T-cell (primary cell): ENCODE measurements at regions not wholly inside any gene's neighbourhood (a gene's known extent, or its start where the extent isn't known, plus 50 kb on each side); places are given as distances from the start of the nearest gene placed in this dataset.

Experiments used
- ATAC-seq, 4 experiments: fragments of 200-7000 bp in 3 of 4; fragments of 150-1000 bp in 1 of 4; cut with Tn5 transposase; replicated peaks in 1 of 4; 1 replicate in 3 of 4; 2 replicates in 1 of 4; pipeline ENCODE4 v1.10.0; 2021; ENCODE audit warnings: moderate library complexity in 3 of 4, mild to moderate bottlenecking in 2 of 4, moderate number of reproducible peaks in 1 of 4
- CTCF ChIA-PET, 2 donors: fragments of 300-600 bp; sonication (Branson Sonifier 250); formaldehyde crosslinking; loops; one replicate each; lab custom pipeline; 2022; ENCODE audit warnings: antibody characterized with exemption in 2 of 2; lab: Charles Lee
- POLR2A ChIA-PET, 2 donors: fragments of 300-600 bp; sonication (Branson Sonifier 250); formaldehyde crosslinking; loops; one replicate each; lab custom pipeline; 2022; ENCODE audit warnings: antibody characterized with exemption in 2 of 2; lab: Charles Lee
- DNase-seq, 35 experiments: peaks; one replicate each; pipeline versions ENCODE4 v3.0.0 to v3.0.0-alpha.2; 2013 to 2023
- H3K27ac ChIP-seq: one replicate; pipeline ENCODE4 v1.5.1; 2013; ENCODE audit warnings: low read length
- H3K27me3 ChIP-seq, 2 experiments: replicated peaks in 1 of 2; 1 replicate in 1 of 2; 2 replicates in 1 of 2; pipeline versions ENCODE4 v1.6.1 to v1.7.0; 2013; ENCODE audit warnings: low read length in 1 of 2, mixed read lengths in 1 of 2; ENCODE audit not compliant: control insufficient read depth in 2 of 2, insufficient read depth in 2 of 2; ENCODE audit errors: extremely low read depth in 1 of 2
- H3K36me3 ChIP-seq, 2 donors: 1 replicate in 1 of 2; 2 replicates in 1 of 2; pipeline versions ENCODE4 v1.6.1 to v1.7.0; 2013; ENCODE audit warnings: low read length in 1 of 2; ENCODE audit not compliant: control insufficient read depth in 2 of 2, insufficient read depth in 1 of 2; ENCODE audit errors: extremely low read depth in 1 of 2
- H3K4me1 ChIP-seq, 2 experiments: 1 replicate in 1 of 2; 2 replicates in 1 of 2; pipeline versions ENCODE4 v1.6.1 to v1.7.0; 2013; ENCODE audit warnings: low read length in 2 of 2, mixed read lengths in 1 of 2; ENCODE audit not compliant: insufficient read depth in 2 of 2, control insufficient read depth in 1 of 2; ENCODE audit errors: extremely low read depth in 1 of 2
- H3K4me3 ChIP-seq, 2 donors: 1 replicate in 1 of 2; 2 replicates in 1 of 2; pipeline versions ENCODE4 v1.5.1 to v1.7.0; 2013; ENCODE audit warnings: mild to moderate bottlenecking in 2 of 2, low read length in 1 of 2, moderate library complexity in 1 of 2; ENCODE audit not compliant: control insufficient read depth in 1 of 2; ENCODE audit errors: extremely low read depth in 1 of 2
- H3K9me3 ChIP-seq: 2 replicates; pipeline ENCODE4 v1.7.0; 2013
- H3K27ac Mint-ChIP-seq, 2 donors: one replicate each; pipeline ENCODE4 v1.8.0; 2020 to 2021; ENCODE audit warnings: mild to moderate bottlenecking in 2 of 2, mixed read lengths in 2 of 2
- H3K27me3 Mint-ChIP-seq, 2 donors: one replicate each; pipeline ENCODE4 v1.8.0; 2021 to 2022; ENCODE audit warnings: mixed read lengths in 2 of 2
- H3K36me3 Mint-ChIP-seq: one replicate; pipeline ENCODE4 v1.8.0; 2021; ENCODE audit warnings: mixed read lengths
- H3K4me1 Mint-ChIP-seq, 3 donors: one replicate each; pipeline ENCODE4 v1.8.0; 2020 to 2022; ENCODE audit warnings: mixed read lengths in 3 of 3, mild to moderate bottlenecking in 1 of 3
- H3K4me3 Mint-ChIP-seq, 3 donors: one replicate each; pipeline ENCODE4 v1.8.0; 2020 to 2022; ENCODE audit warnings: mild to moderate bottlenecking in 3 of 3, mixed read lengths in 3 of 3, moderate library complexity in 3 of 3
- H3K9me3 Mint-ChIP-seq, 3 donors: one replicate each; pipeline ENCODE4 v1.8.0; 2020 to 2022; ENCODE audit warnings: mixed read lengths in 3 of 3
- WGBS: methylation state at CpG from one replicate; pipeline ENCODE4 v1.1.5; 2013; ENCODE audit warnings: missing lambda C conversion rate; ENCODE audit not compliant: insufficient coverage; 5-methylcytosine and 5-hydroxymethylcytosine counted together

GRCh38 chr3:3286014-3286413, 106.5 kb upstream of the CRBN start:
- DNase-seq: no peak
- Mint-ChIP-seq H3K27me3 (no peaks in the 10 kb centered on the region), H3K27ac (peak overlapping the region in 1 of 2 donors; percentile 17), H3K9me3 (no peaks in the 10 kb centered on the region), H3K4me3 (no peak overlapping the region), H3K36me3 (no peaks in the 10 kb centered on the region), H3K4me1 (peaks cover 2 to 5% (median 2%) of the 10 kb centered on the region in 3 donors)
- Histone ChIP-seq H3K36me3 (no peaks in the 10 kb centered on the region), H3K4me1 (no peaks in the 10 kb centered on the region), H3K9me3 (no peaks in the 10 kb centered on the region), H3K27me3 (no peaks in the 10 kb centered on the region), H3K27ac (no peak overlapping the region), H3K4me3 (no peak overlapping the region)
- ChIA-PET CTCF (interaction anchor here in 1 of 2 donors (0.6 kb wide), 1 partner anchor 26 kb away, joined by 4 read pairs; no protein-coding TSS in a partner anchor), POLR2A (interaction anchor here (0.6 kb wide), 2 partner anchors 14 to 267 kb away, joined by 5 to 8 read pairs; no protein-coding TSS in a partner anchor)
- WGBS: no CpG with 5 or more reads among the region's 2 CpGs
- ATAC-seq: no peak

- Histone ChIP-seq H3K9me3 (no peaks in the 10 kb centered on the region), H3K36me3 (no peaks in the 10 kb centered on the region), H3K4me3 (no peak overlapping the region), H3K27ac (no peak overlapping the region), H3K27me3 (no peaks in the 10 kb centered on the region), H3K4me1 (no peaks in the 10 kb centered on the region)
- ChIA-PET CTCF (no interaction called here), POLR2A (interaction anchor here in 1 of 2 donors (0.6 kb wide), 1 partner anchor 10 kb away, joined by 3 read pairs; no protein-coding TSS in a partner anchor)
- no CpG with 5 or more reads among the region's 2 CpGs for WGBS
- Mint-ChIP-seq H3K27ac (no peak overlapping the region), H3K36me3 (no peaks in the 10 kb centered on the region), H3K4me3 (no peak overlapping the region), H3K27me3 (no peaks in the 10 kb centered on the region), H3K9me3 (no peaks in the 10 kb centered on the region), H3K4me1 (peaks cover 2 to 6% (median 5%) of the 10 kb centered on the region in 3 donors)
- DNase-seq (no peak), ATAC-seq (no peak)
Observed at GRCh38 chr3:3281024-3281423, 101.5 kb upstream of the CRBN start.

- no peak overlapping the region for H3K4me3 Mint-ChIP-seq
- H3K4me3 ChIP-seq: no peak overlapping the region
- no CpG with 5 or more reads among the region's 1 CpG for WGBS
- ATAC-seq: no peak
- H3K36me3 Mint-ChIP-seq: no peaks in the 10 kb centered on the region
- DNase-seq: no peak
- H3K4me1 ChIP-seq: no peaks in the 10 kb centered on the region
- ChIA-PET CTCF (no interaction called here), POLR2A (interaction anchor here (0.6 kb wide), 2 partner anchors 11 to 474 kb away, joined by 3 read pairs; no protein-coding TSS in a partner anchor)
- peaks cover 2 to 6% (median 5%) of the 10 kb centered on the region in 3 donors for H3K4me1 Mint-ChIP-seq
- H3K9me3 ChIP-seq: no peaks in the 10 kb centered on the region
- no peak overlapping the region for H3K27ac ChIP-seq
- H3K36me3 ChIP-seq: no peaks in the 10 kb centered on the region
- H3K27ac Mint-ChIP-seq: no peak overlapping the region
- H3K27me3 Mint-ChIP-seq: no peaks in the 10 kb centered on the region
- H3K27me3 ChIP-seq: no peaks in the 10 kb centered on the region
- no peaks in the 10 kb centered on the region for H3K9me3 Mint-ChIP-seq
Observed at GRCh38 chr3:3280396-3280795, 100.9 kb upstream of the CRBN start.

GRCh38 chr3:3278073-3278472, 98.6 kb upstream of the CRBN start:
- H3K27ac ChIP-seq: no peak overlapping the region
- no peak for DNase-seq
- H3K27me3 ChIP-seq: no peaks in the 10 kb centered on the region
- no peak overlapping the region for H3K27ac Mint-ChIP-seq
- WGBS: no CpG with 5 or more reads among the region's 1 CpG
- H3K9me3 Mint-ChIP-seq: peaks cover 0 to 3% (median 0%) of the 10 kb centered on the region in 3 donors
- no peaks in the 10 kb centered on the region for H3K36me3 Mint-ChIP-seq
- no peaks in the 10 kb centered on the region for H3K36me3 ChIP-seq
- no peaks in the 10 kb centered on the region for H3K4me1 ChIP-seq
- H3K4me1 Mint-ChIP-seq: peaks cover 2 to 6% (median 4%) of the 10 kb centered on the region in 3 donors
- H3K4me3 Mint-ChIP-seq: no peak overlapping the region
- ChIA-PET POLR2A (interaction anchor here in 1 of 2 donors (0.6 kb wide), 1 partner anchor 57 kb away, joined by 3 read pairs; no protein-coding TSS in a partner anchor), CTCF (no interaction called here)
- H3K4me3 ChIP-seq: no peak overlapping the region
- H3K9me3 ChIP-seq: no peaks in the 10 kb centered on the region
- H3K27me3 Mint-ChIP-seq: no peaks in the 10 kb centered on the region
- no peak for ATAC-seq

DNA sequence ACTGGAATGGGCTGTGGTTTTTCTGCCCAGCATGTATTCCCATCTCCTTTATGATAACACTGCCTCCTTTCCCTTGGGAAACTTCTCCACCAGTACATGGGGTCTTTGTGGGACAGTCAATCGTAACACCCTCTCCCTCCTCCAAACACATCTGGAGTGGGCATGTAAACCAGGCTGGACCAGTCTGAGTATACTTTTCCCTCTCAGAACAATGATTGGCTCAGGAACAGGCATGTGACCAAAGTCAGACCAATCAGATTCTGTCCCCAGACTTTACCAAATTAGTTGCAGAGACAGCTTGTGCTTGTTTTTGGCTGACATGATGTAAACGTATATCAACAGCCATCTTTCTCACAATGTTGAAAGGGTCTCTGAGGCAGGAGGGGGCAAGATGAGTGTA, 97.1 kb upstream of the CRBN start:
- no peak overlapping the region for H3K4me3 Mint-ChIP-seq
- POLR2A ChIA-PET: no interaction called here
- DNase-seq: no peak
- H3K4me3 ChIP-seq: no peak overlapping the region
- peaks cover 0 to 3% (median 0%) of the 10 kb centered on the region in 3 donors for H3K9me3 Mint-ChIP-seq
- no peak for ATAC-seq
- WGBS: 83% methylated on average over 1 of the region's 2 CpGs
- H3K27me3 Mint-ChIP-seq: no peaks in the 10 kb centered on the region
- no peaks in the 10 kb centered on the region for H3K27me3 ChIP-seq
- no peak overlapping the region for H3K27ac ChIP-seq
- CTCF ChIA-PET: no interaction called here
- no peaks in the 10 kb centered on the region for H3K36me3 ChIP-seq
- H3K4me1 ChIP-seq: no peaks in the 10 kb centered on the region
- no peak overlapping the region for H3K27ac Mint-ChIP-seq
- H3K4me1 Mint-ChIP-seq: peaks cover 0 to 6% (median 2%) of the 10 kb centered on the region in 3 donors
- no peaks in the 10 kb centered on the region for H3K9me3 ChIP-seq
- H3K36me3 Mint-ChIP-seq: no peaks in the 10 kb centered on the region

- no peaks in the 10 kb centered on the region for H3K36me3 Mint-ChIP-seq
- peaks cover 0 to 3% of the 10 kb centered on the region in 2 experiments for H3K27me3 ChIP-seq
- no peaks in the 10 kb centered on the region for H3K9me3 Mint-ChIP-seq
- DNase-seq (no peak), ATAC-seq (no peak)
- no peaks in the 10 kb centered on the region for H3K4me1 Mint-ChIP-seq
- H3K27ac Mint-ChIP-seq: no peak overlapping the region
- H3K9me3 ChIP-seq: no peaks in the 10 kb centered on the region
- H3K4me1 ChIP-seq: no peaks in the 10 kb centered on the region
- 93% methylated on average over 3 of the region's 3 CpGs for WGBS
- peaks cover 9 to 13% of the 10 kb centered on the region in 2 donors for H3K27me3 Mint-ChIP-seq
- H3K27ac ChIP-seq: no peak overlapping the region
- H3K36me3 ChIP-seq: no peaks in the 10 kb centered on the region
- POLR2A ChIA-PET: no interaction called here
- H3K4me3 Mint-ChIP-seq: no peak overlapping the region
- CTCF ChIA-PET: no interaction called here
- no peak overlapping the region for H3K4me3 ChIP-seq
Observed at GRCh38 chr3:3264796-3265195, 85.3 kb upstream of the CRBN start.

DNA sequence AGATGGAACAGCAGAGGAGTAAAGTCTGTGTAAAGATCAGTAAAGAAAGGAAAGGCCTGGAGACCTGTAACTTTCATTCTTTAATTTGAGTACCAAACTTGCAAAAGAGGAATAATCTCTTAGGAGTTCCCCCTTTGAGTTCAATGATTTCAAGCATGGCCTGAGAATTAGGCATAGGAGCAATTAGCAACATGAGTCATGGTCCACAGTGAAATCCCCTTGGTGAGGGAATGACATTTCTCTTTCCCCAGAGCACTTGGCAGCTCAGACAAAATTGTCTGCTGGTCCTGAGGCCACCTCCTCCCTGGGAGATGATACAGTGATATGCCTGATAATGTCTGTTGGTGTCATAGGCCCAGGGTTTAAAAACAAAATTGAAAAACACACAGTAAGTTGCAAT, 81.4 kb upstream of the CRBN start:
- no peaks in the 10 kb centered on the region for H3K4me1 ChIP-seq
- Mint-ChIP-seq H3K4me1 (no peaks in the 10 kb centered on the region), H3K27me3 (peaks cover 0 to 6% of the 10 kb centered on the region in 2 donors), H3K27ac (no peak overlapping the region), H3K4me3 (no peak overlapping the region), H3K36me3 (no peaks in the 10 kb centered on the region), H3K9me3 (no peaks in the 10 kb centered on the region)
- H3K36me3 ChIP-seq: no peaks in the 10 kb centered on the region
- no peak for ATAC-seq
- no peaks in the 10 kb centered on the region for H3K9me3 ChIP-seq
- CTCF ChIA-PET: no interaction called here
- DNase-seq: no peak
- H3K4me3 ChIP-seq: no peak overlapping the region
- no peaks in the 10 kb centered on the region for H3K27me3 ChIP-seq
- no peak overlapping the region for H3K27ac ChIP-seq
- POLR2A ChIA-PET: no interaction called here
